ENCODE measurements at regions not wholly inside any gene's neighbourhood (a gene's known extent, or its start where the extent isn't known, plus 50 kb on each side); places are given as distances from the start of the nearest gene placed in this dataset.
"Not testable (repeated sequence)": the region's sequence is repeated elsewhere in the genome, so short reads cannot be mapped to it uniquely, and the experiment has no call there.

- H3K79me2 ChIP-seq (ENCODE audit: control insufficient read depth, insufficient read depth, low read length): no peaks in the 10 kb centered on the region
- FAIRE-seq (no peak), DNase-seq (ENCODE audit: low read depth, low spot score) (no peak)
- dilution Hi-C loops (cut with MboI; ENCODE audit: extremely low pct_ligation_motif_present, low sequenced_read_pairs) (no loop called here), intact Hi-C loops (cut with micrococcal nuclease) (no loop called here)
- no peak overlapping the region for H3K27ac ChIP-seq (ENCODE audit: insufficient read depth, low read depth, low read length)
- no peak for TF ChIP-seq FOS (IDR thresholded peaks at IDR 0.05; ENCODE audit: borderline replicate concordance, insufficient read depth, low read length)
- TF ChIP-seq JUN (IDR thresholded peaks at IDR 0.05; ENCODE audit: borderline replicate concordance, insufficient read depth, insufficient read length, low read depth): no peak
- no peak for TF ChIP-seq POLR2A (IDR thresholded peaks at IDR 0.05; ENCODE audit: low read depth, low read length)
- TF ChIP-seq, protein P1, sequence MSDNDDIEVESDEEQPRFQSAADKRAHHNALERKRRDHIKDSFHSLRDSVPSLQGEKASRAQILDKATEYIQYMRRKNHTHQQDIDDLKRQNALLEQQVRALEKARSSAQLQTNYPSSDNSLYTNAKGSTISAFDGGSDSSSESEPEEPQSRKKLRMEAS (IDR thresholded peaks at IDR 0.05; ENCODE audit: insufficient read depth, insufficient read length): no peak
- TF ChIP-seq POLR2AphosphoS5 (IDR thresholded peaks at IDR 0.05; ENCODE audit: insufficient read depth, low read depth, low read length): no peak
- no peak for TF ChIP-seq GATA2 (IDR thresholded peaks at IDR 0.05; ENCODE audit: insufficient read depth, insufficient read length, low read depth, low read length)
- no peaks in the 10 kb centered on the region for H3K9me3 ChIP-seq (replicated peaks; ENCODE audit: control insufficient read depth, insufficient read depth, low read length)
- no peaks in the 10 kb centered on the region for H3K36me3 ChIP-seq (ENCODE audit: control insufficient read depth in 2 of 2, extremely low read depth in 1 of 2, insufficient read depth in 2 of 2, low read length in 2 of 2)
- H3K27me3 ChIP-seq (ENCODE audit: control insufficient read depth in 2 of 2, insufficient read depth in 2 of 2, low read length in 2 of 2): no peaks in the 10 kb centered on the region
- H3K9me1 ChIP-seq (replicated peaks; ENCODE audit: control insufficient read depth, extremely low read depth, insufficient read depth, low read length): no peaks in the 10 kb centered on the region
- H3K4me1 ChIP-seq (ENCODE audit: control insufficient read depth, extremely low read depth, insufficient read depth, low read length): no peaks in the 10 kb centered on the region
- H4K20me1 ChIP-seq (replicated peaks; ENCODE audit: control insufficient read depth, extremely low read depth, insufficient read depth, low read length): no peaks in the 10 kb centered on the region
- no peak overlapping the region for H2AFZ ChIP-seq (ENCODE audit: low read depth, low read length)
- H3K4me2 ChIP-seq (ENCODE audit: insufficient read depth, low read length): no peak overlapping the region
- no peak overlapping the region for H3K4me3 ChIP-seq (replicated peaks in 1 of 3; ENCODE audit: insufficient read depth in 1 of 3, low read depth in 1 of 3, low read length in 3 of 3)
- ChIA-PET POLR2A (no interaction called here), CTCF (no interaction called here)
- no peak overlapping the region for H3K9ac ChIP-seq (replicated peaks; ENCODE audit: extremely low read depth, insufficient read depth, low read length)
- BruUV-seq (replicated peaks): no TSS peak
These were observed 104.6 kb upstream of the ADRA1B start for GRCh38 chr5:159811712-159812111.

DNA sequence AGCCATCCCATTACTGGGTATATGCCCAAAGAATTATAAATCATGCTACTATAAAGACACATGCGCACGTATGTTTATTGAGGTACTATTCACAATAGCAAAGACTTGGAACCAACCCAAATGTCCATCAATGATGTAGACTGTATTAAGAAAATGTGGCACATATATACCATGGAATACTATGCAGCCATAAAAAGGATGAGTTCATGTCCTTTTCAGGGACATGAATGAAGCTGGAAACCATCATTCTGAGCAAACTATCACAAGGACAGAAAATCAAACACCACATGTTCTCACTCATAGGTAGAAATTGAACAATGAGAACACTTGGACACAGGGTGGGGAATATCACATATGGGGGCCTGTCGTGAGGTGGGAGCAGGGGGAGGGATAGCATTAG, 103.5 kb upstream of the ADRA1B start:
- BruUV-seq (replicated peaks); H2AFZ ChIP-seq (ENCODE audit: low read depth, low read length); H3K9me1 ChIP-seq (replicated peaks; ENCODE audit: control insufficient read depth, extremely low read depth, insufficient read depth, low read length); H3K27me3 ChIP-seq (ENCODE audit: control insufficient read depth in 2 of 2, insufficient read depth in 2 of 2, low read length in 2 of 2); H3K9ac ChIP-seq (replicated peaks; ENCODE audit: extremely low read depth, insufficient read depth, low read length); H3K4me3 ChIP-seq (replicated peaks in 1 of 3; ENCODE audit: insufficient read depth in 1 of 3, low read depth in 1 of 3, low read length in 3 of 3); dilution Hi-C loops (cut with MboI; ENCODE audit: extremely low pct_ligation_motif_present, low sequenced_read_pairs); H3K36me3 ChIP-seq (ENCODE audit: control insufficient read depth in 2 of 2, extremely low read depth in 1 of 2, insufficient read depth in 2 of 2, low read length in 2 of 2); DNase-seq (ENCODE audit: low read depth, low spot score); H3K4me1 ChIP-seq (ENCODE audit: control insufficient read depth, extremely low read depth, insufficient read depth, low read length); H3K27ac ChIP-seq (ENCODE audit: insufficient read depth, low read depth, low read length); H3K9me3 ChIP-seq (replicated peaks; ENCODE audit: control insufficient read depth, insufficient read depth, low read length); H3K79me2 ChIP-seq (ENCODE audit: control insufficient read depth, insufficient read depth, low read length); intact Hi-C loops (cut with micrococcal nuclease); FAIRE-seq; CTCF ChIA-PET; H4K20me1 ChIP-seq (replicated peaks; ENCODE audit: control insufficient read depth, extremely low read depth, insufficient read depth, low read length); H3K4me2 ChIP-seq (ENCODE audit: insufficient read depth, low read length); POLR2A ChIA-PET: not testable (repeated sequence)
